Ovary (tissue), 7 donors: ENCODE measurements at regions not wholly inside any gene's neighbourhood (a gene's known extent, or its start where the extent isn't known, plus 50 kb on each side); places are given as distances from the start of the nearest gene placed in this dataset.
"Not testable (repeated sequence)": the region's sequence is repeated elsewhere in the genome, so short reads cannot be mapped to it uniquely, and the experiment has no call there.

Experiments
- DNase-seq, 5 donors: peaks; one replicate each; pipeline ENCODE4 v3.0.0-alpha.2; 2019 to 2020
- H3K27ac ChIP-seq, 2 donors: fragments of 200-600 bp; one replicate each; pipeline versions ENCODE4 v1.5.1 to v1.8.0; 2019 to 2022
- H3K27me3 ChIP-seq: fragments of 200-600 bp; one replicate; pipeline ENCODE4 v1.8.0; 2022
- H3K36me3 ChIP-seq: fragments of 200-600 bp; sonication (generic); one replicate; pipeline ENCODE4 v1.5.1; 2019
- H3K4me1 ChIP-seq: one replicate; pipeline ENCODE4 v1.8.1; 2013; ENCODE audit warnings: mild to moderate bottlenecking, moderate library complexity; ENCODE audit not compliant: insufficient read depth
- H3K4me3 ChIP-seq: fragments of 200-600 bp; sonication (generic); one replicate; pipeline ENCODE4 v1.5.1; 2017
- H3K9me3 ChIP-seq, 2 donors: fragments of 200-600 bp in 1 of 2; sonication (generic) in 1 of 2; one replicate each; pipeline versions ENCODE4 v1.5.1 to v1.8.1; 2013 to 2019; ENCODE audit warnings: mild to moderate bottlenecking in 1 of 2, moderate library complexity in 1 of 2
- EP300 ChIP-seq: sonication (generic); formaldehyde crosslinking; IDR thresholded peaks from one replicate; pipeline ENCODE4 v1.6.1; 2017; ENCODE audit warnings: antibody characterized with exemption
- POLR2A ChIP-seq: fragments of 450-650 bp; IDR thresholded peaks from one replicate; pipeline ENCODE4 v1.6.1; 2017; ENCODE audit warnings: antibody characterized with exemption, mild to moderate bottlenecking, moderate library complexity
- WGBS, 3 donors: extraction: QIAGEN DNeasy Blood & Tissue Kit in 1 of 3; methylation state at CpG; one replicate each; pipeline versions ENCODE4 v1.1.5 to v1.1.7; 2013 to 2017; 5-methylcytosine and 5-hydroxymethylcytosine counted together
- intact Hi-C, 4 donors: fragments of 100-400 bp; cut with DNase I; formaldehyde crosslinking; loops; one replicate each; pipeline versions ENCODE4 v1.11.0 to v1.15.1; 2022 to 2023
- TF ChIP-seq, protein P1 (sequence below), 3 donors: fragments of 450-650 bp in 2 of 3; fragments of 200-600 bp in 1 of 3; IDR thresholded peaks; one replicate each; pipeline versions ENCODE4 v1.5.1 to v1.8.0; 2016 to 2022; ENCODE audit warnings: antibody characterized with exemption in 3 of 3, mild to moderate bottlenecking in 1 of 3
- donor health status: DM: no; HTN: no; CAD: no; lungs with moderate emphysema.
- donor health status: DM: no; HTN: no; CAD: no.
- donor health status: Bipolar disorder and iron deficiency.
- donor health status: DM: no; HTN: no; CAD: no.
- donor health status: DM: yes; HTN: yes; CAD: no.

DNA sequence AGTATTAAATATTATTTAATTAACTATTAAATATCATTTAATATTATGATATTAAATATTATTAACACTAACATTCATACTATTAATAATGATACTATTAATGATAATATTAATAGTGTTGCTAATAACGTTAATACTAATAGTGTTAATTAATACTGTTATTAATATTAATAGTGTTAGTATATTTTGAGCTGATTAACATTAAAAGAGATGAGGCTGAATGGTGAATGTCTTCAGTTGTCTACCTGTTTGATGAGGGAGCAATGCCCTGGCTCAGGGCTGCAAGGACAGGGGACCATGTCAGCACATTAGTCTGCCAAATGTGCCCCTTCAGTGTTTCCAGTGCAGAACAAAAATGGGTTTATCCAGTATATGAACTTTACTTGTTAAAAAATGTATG, 96.6 kb upstream of the PLEKHG1 start:
- Histone ChIP-seq H3K27me3 (no peaks in the 10 kb centered on the region), H3K4me1 (no peaks in the 10 kb centered on the region), H3K9me3 (no peaks in the 10 kb centered on the region), H3K36me3 (no peaks in the 10 kb centered on the region), H3K4me3 (no peak overlapping the region), H3K27ac (no peak overlapping the region)
- intact Hi-C loops = no loop called here
- 88 to 93% (median 91%) methylated on average over 1 of the region's 1 CpG for WGBS, 3 donors
- TF ChIP-seq POLR2A (no peak), EP300 (no peak)
- TF ChIP-seq, protein P1, sequence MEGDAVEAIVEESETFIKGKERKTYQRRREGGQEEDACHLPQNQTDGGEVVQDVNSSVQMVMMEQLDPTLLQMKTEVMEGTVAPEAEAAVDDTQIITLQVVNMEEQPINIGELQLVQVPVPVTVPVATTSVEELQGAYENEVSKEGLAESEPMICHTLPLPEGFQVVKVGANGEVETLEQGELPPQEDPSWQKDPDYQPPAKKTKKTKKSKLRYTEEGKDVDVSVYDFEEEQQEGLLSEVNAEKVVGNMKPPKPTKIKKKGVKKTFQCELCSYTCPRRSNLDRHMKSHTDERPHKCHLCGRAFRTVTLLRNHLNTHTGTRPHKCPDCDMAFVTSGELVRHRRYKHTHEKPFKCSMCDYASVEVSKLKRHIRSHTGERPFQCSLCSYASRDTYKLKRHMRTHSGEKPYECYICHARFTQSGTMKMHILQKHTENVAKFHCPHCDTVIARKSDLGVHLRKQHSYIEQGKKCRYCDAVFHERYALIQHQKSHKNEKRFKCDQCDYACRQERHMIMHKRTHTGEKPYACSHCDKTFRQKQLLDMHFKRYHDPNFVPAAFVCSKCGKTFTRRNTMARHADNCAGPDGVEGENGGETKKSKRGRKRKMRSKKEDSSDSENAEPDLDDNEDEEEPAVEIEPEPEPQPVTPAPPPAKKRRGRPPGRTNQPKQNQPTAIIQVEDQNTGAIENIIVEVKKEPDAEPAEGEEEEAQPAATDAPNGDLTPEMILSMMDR (IDR thresholded peaks at IDR 0.05) = no peak
- DNase-seq = no peak

DNA sequence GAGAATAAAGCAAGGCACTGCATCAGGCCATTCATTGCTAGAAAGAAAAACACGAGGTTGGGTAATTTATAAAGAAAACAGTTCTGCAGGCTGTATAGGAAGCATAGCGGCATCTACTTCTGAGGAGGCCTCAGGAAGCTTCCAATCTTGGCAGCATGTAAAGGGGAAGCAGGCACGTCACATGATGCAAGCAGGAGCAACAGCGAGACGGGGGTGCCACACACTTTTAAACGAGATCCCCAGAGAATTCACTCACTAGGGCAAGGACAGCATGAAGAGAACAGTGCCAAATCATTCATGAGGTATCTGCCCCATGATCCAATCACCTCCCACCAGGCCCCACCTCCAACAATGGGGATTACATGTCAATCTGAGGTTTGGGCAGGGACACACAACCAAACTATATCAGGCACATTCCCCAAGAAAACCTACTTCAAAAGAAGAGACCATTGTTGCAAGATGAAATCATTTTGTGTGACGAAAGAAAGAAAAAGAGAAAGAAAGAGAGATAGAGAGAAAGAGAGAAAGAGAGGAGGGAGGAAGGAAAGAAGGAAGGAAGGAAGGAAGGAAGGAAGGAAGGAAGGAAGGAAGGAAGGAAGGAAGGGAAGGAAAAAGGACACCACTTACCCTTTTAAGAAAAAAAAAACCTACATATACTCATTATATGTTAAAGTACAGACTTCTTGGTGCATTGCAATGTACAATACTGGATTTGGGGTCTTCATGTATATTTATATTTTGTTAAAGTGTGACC, 95.9 kb upstream of the PLEKHG1 start:
- no peak overlapping the region for H3K27ac ChIP-seq
- 85 to 89% (median 87%) methylated on average over 7 of the region's 7 CpGs for WGBS, 3 donors
- intact Hi-C loops = no loop called here
- no peaks in the 10 kb centered on the region for H3K27me3 ChIP-seq
- no peak for DNase-seq
- H3K4me1 ChIP-seq = no peaks in the 10 kb centered on the region
- no peaks in the 10 kb centered on the region for H3K36me3 ChIP-seq
- H3K4me3 ChIP-seq = no peak overlapping the region
- TF ChIP-seq, protein P1 (IDR thresholded peaks at IDR 0.05) = no peak
- TF ChIP-seq EP300 (no peak), POLR2A (no peak)
- H3K9me3 ChIP-seq = no peaks in the 10 kb centered on the region

DNA sequence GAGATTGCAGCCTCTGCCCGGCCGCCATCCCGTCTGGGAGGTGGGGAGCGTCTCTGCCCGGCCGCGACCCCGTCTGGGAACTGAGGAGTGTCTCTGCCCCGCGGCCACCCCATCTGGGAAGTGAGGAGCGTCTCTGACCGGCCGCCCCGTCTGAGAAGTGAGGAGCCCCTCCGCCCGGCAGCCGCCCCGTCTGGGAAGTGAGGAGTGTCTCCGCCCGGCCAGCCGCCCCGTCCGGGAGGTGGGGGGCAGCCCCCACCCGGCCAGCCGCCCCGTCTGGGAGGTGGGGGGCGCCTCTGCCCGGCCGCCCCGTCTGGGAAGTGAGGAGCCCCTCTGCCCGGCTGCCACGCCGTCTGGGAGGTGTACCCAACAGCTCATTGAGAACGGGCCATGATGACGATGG, 92.3 kb upstream of the PLEKHG1 start:
- 89 to 98% (median 98%) methylated on average over 5 to 35 of the region's 35 CpGs for WGBS, 3 donors
- DNase-seq, H3K4me1 ChIP-seq, H3K4me3 ChIP-seq, H3K27me3 ChIP-seq, H3K27ac ChIP-seq, H3K9me3 ChIP-seq, intact Hi-C loops, H3K36me3 ChIP-seq: not testable (repeated sequence)

DNA sequence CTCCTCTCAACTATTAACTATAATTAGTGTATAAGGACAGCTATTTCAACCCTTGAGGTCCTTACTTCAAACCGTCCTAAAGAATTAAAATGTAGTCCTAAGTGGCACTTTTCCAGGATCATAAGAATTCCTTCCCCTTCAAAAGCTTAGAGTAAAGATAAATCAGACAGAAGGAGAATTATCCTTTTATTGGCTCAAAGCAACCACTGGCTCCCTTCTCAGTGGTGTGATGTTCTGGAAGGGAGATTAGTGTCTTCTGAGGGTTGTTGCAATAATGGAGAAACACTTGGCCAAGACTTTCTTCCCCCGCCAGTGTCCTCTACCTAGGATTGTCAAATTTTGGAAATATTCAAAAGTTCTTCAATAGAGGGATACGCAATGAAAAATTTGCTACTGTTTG, 89.1 kb upstream of the PLEKHG1 start:
- 66 to 86% (median 73%) methylated on average over 3 of the region's 3 CpGs for WGBS, 3 donors
- Histone ChIP-seq H3K27ac (no peak overlapping the region), H3K27me3 (no peaks in the 10 kb centered on the region), H3K36me3 (no peaks in the 10 kb centered on the region), H3K9me3 (no peaks in the 10 kb centered on the region), H3K4me3 (no peak overlapping the region), H3K4me1 (no peaks in the 10 kb centered on the region)
- intact Hi-C loops = no loop called here
- TF ChIP-seq EP300 = no peak
- TF ChIP-seq POLR2A = no peak
- TF ChIP-seq, protein P1 (IDR thresholded peaks at IDR 0.05) = no peak
- no peak for DNase-seq

DNA sequence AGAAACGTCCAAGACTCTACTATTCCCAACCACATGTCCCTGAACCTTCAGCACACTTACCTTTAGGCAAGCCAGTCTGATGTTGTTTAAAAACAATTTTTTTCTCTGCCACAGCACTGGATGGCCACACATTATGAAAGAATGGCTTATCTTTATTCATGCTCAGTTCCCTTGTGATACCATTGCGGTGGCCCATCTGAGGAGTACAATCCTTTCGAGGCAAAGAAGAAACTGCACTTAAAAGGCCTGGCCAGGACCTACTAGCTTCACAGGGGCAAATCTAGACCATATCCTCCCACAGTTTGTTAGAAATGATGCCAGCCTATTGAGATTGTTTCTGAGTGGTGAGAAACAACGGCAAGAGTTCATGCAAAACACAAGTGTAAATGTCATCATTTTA, 88.4 kb upstream of the PLEKHG1 start:
- H3K36me3 ChIP-seq = no peaks in the 10 kb centered on the region
- H3K4me1 ChIP-seq = no peaks in the 10 kb centered on the region
- no peak overlapping the region for H3K4me3 ChIP-seq
- WGBS, 3 donors = 63 to 79% (median 72%) methylated on average over 4 of the region's 4 CpGs
- intact Hi-C loops = no loop called here
- H3K9me3 ChIP-seq = no peaks in the 10 kb centered on the region
- H3K27me3 ChIP-seq = no peaks in the 10 kb centered on the region
- TF ChIP-seq EP300 = no peak
- H3K27ac ChIP-seq = no peak overlapping the region
- DNase-seq = no peak
